ENCODE measurements at regions not wholly inside any gene's neighbourhood (a gene's known extent, or its start where the extent isn't known, plus 50 kb on each side); places are given as distances from the start of the nearest gene placed in this dataset.

GRCh38 chr11:80505771-80506170 lies 1064.9 kb upstream of the TENM4 start:
- in situ Hi-C loops (cut with HindIII; ENCODE audit: extremely low pct_ligation_motif_present, low pct_unique_long_range_greater_than_20kb): no loop called here
- no peak for ATAC-seq
- POLR2A ChIA-PET: no interaction called here

More at GRCh38 chr11:80505771-80506170, 1064.9 kb upstream of the TENM4 start:
- FAIRE-seq (no peak), DNase-seq (ENCODE audit: low spot score) (no peak)
- TF ChIP-seq MXI1 (IDR thresholded peaks at IDR 0.05; ENCODE audit: borderline replicate concordance, low read depth, low read length) (no peak), NCOR1 (IDR thresholded peaks at IDR 0.05; ENCODE audit: borderline replicate concordance, low read length) (no peak), CHD2 (IDR thresholded peaks at IDR 0.05; ENCODE audit: low read depth, low read length) (no peak), KLF13 (CRISPR knock-in tag; IDR thresholded peaks at IDR 0.05) (no peak), ZNF224 (CRISPR knock-in tag; IDR thresholded peaks at IDR 0.05) (no peak), CBX5 (CRISPR knock-in tag; IDR thresholded peaks at IDR 0.05; ENCODE audit: borderline replicate concordance) (no peak), THAP11 (CRISPR knock-in tag; IDR thresholded peaks at IDR 0.05) (no peak), ZBTB10 (CRISPR knock-in tag; IDR thresholded peaks at IDR 0.05; ENCODE audit: borderline replicate concordance) (no peak), ZNF530 (CRISPR knock-in tag; IDR thresholded peaks at IDR 0.05; ENCODE audit: low read depth) (no peak), FOSL1 (CRISPR knock-in tag; IDR thresholded peaks at IDR 0.05; ENCODE audit: borderline replicate concordance) (no peak), ZSCAN21 (CRISPR knock-in tag; IDR thresholded peaks at IDR 0.05; ENCODE audit: borderline replicate concordance) (no peak), ZNF572 (CRISPR knock-in tag; IDR thresholded peaks at IDR 0.05) (no peak), SP1 (IDR thresholded peaks at IDR 0.05) (no peak), SP1 (CRISPR knock-in tag; IDR thresholded peaks at IDR 0.05) (no peak), HNRNPL (IDR thresholded peaks at IDR 0.05; ENCODE audit: low read depth, low read length) (no peak), ZNF550 (CRISPR knock-in tag; IDR thresholded peaks at IDR 0.05; ENCODE audit: borderline replicate concordance) (no peak), ZNF879 (CRISPR knock-in tag; IDR thresholded peaks at IDR 0.05) (no peak)
- TF ChIP-seq, protein P1, sequence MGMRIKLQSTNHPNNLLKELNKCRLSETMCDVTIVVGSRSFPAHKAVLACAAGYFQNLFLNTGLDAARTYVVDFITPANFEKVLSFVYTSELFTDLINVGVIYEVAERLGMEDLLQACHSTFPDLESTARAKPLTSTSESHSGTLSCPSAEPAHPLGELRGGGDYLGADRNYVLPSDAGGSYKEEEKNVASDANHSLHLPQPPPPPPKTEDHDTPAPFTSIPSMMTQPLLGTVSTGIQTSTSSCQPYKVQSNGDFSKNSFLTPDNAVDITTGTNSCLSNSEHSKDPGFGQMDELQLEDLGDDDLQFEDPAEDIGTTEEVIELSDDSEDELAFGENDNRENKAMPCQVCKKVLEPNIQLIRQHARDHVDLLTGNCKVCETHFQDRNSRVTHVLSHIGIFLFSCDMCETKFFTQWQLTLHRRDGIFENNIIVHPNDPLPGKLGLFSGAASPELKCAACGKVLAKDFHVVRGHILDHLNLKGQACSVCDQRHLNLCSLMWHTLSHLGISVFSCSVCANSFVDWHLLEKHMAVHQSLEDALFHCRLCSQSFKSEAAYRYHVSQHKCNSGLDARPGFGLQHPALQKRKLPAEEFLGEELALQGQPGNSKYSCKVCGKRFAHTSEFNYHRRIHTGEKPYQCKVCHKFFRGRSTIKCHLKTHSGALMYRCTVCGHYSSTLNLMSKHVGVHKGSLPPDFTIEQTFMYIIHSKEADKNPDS (CRISPR knock-in tag; IDR thresholded peaks at IDR 0.05): no peak
- TF ChIP-seq, protein P2, sequence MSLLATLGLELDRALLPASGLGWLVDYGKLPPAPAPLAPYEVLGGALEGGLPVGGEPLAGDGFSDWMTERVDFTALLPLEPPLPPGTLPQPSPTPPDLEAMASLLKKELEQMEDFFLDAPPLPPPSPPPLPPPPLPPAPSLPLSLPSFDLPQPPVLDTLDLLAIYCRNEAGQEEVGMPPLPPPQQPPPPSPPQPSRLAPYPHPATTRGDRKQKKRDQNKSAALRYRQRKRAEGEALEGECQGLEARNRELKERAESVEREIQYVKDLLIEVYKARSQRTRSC (CRISPR knock-in tag; IDR thresholded peaks at IDR 0.05; ENCODE audit: low read depth): no peak
- TF ChIP-seq, protein P3, sequence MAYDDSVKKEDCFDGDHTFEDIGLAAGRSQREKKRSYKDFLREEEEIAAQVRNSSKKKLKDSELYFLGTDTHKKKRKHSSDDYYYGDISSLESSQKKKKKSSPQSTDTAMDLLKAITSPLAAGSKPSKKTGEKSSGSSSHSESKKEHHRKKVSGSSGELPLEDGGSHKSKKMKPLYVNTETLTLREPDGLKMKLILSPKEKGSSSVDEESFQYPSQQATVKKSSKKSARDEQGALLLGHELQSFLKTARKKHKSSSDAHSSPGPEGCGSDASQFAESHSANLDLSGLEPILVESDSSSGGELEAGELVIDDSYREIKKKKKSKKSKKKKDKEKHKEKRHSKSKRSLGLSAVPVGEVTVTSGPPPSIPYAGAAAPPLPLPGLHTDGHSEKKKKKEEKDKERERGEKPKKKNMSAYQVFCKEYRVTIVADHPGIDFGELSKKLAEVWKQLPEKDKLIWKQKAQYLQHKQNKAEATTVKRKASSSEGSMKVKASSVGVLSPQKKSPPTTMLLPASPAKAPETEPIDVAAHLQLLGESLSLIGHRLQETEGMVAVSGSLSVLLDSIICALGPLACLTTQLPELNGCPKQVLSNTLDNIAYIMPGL (CRISPR knock-in tag; IDR thresholded peaks at IDR 0.05; ENCODE audit: borderline replicate concordance in 1 of 2, low read depth in 1 of 2): no peak
- Histone ChIP-seq H4K20me1 (ENCODE audit: insufficient read depth, low read length) (no peaks in the 10 kb centered on the region), H3K79me2 (ENCODE audit: insufficient read depth, low read length) (no peaks in the 10 kb centered on the region), H3K27me3 (ENCODE audit: control insufficient read depth in 1 of 2, insufficient read depth in 2 of 2, low read length in 2 of 2) (no peaks in the 10 kb centered on the region), H3K36me3 (replicated peaks in 1 of 2; ENCODE audit: control insufficient read depth in 1 of 2, insufficient read depth in 2 of 2, low read length in 2 of 2) (no peaks in the 10 kb centered on the region), H3K4me2 (ENCODE audit: low read depth, low read length) (no peak overlapping the region), H3K27ac (ENCODE audit: extremely low read length, insufficient read depth, low read length) (no peak overlapping the region), H3K9me3 (ENCODE audit: low read length) (no peaks in the 10 kb centered on the region), H2AFZ (ENCODE audit: low read length) (no peak overlapping the region), H3K4me3 (replicated peaks in 1 of 3; ENCODE audit: insufficient read depth in 1 of 3, low read depth in 2 of 3, low read length in 3 of 3) (no peak overlapping the region), H3K9ac (ENCODE audit: insufficient read depth, low read depth, low read length) (no peak overlapping the region), H3K4me1 (ENCODE audit: insufficient read depth, low read length) (no peaks in the 10 kb centered on the region)
- CTCF ChIA-PET (ENCODE audit: low intra/inter-chr PET ratio, low total read pairs): no interaction called here
- WGBS (ENCODE audit: low lambda C conversion rate): 0% methylated on average over 1 of the region's 8 CpGs
- intact Hi-C loops (cut with micrococcal nuclease; ENCODE audit: unreplicated experiment): no loop called here
- BruUV-seq (replicated peaks): no TSS peak
